ENCODE measurements at regions not wholly inside any gene's neighbourhood (a gene's known extent, or its start where the extent isn't known, plus 50 kb on each side); places are given as distances from the start of the nearest gene placed in this dataset.

DNA sequence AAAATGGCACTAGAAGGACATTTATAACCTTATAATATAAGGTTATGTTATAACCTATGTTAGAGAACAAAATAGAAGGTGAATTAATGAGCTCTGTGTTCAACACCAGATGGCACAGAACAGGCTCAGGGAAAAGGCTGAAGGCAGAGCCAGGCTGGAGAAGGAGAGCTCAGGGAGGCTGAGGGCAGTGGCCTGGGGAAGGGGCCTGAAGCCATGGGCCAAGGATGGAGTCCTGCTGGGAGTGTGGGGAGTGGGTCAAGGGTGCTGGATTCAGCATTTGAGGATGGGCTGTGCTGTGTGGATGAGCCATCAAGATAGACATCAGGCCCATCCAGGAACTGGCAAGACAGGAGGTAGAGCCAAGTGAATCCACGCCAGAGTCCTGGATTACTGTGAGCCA is 218.8 kb downstream of the ZNF248 start:
- no peak for DNase-seq (ENCODE audit: low spot score in 2 of 2)

GRCh38 chr10:37634351-37634880 is 223.0 kb downstream of the ZNF248 start:
- TF ChIP-seq, protein P1, sequence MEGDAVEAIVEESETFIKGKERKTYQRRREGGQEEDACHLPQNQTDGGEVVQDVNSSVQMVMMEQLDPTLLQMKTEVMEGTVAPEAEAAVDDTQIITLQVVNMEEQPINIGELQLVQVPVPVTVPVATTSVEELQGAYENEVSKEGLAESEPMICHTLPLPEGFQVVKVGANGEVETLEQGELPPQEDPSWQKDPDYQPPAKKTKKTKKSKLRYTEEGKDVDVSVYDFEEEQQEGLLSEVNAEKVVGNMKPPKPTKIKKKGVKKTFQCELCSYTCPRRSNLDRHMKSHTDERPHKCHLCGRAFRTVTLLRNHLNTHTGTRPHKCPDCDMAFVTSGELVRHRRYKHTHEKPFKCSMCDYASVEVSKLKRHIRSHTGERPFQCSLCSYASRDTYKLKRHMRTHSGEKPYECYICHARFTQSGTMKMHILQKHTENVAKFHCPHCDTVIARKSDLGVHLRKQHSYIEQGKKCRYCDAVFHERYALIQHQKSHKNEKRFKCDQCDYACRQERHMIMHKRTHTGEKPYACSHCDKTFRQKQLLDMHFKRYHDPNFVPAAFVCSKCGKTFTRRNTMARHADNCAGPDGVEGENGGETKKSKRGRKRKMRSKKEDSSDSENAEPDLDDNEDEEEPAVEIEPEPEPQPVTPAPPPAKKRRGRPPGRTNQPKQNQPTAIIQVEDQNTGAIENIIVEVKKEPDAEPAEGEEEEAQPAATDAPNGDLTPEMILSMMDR (IDR thresholded peaks at IDR 0.05) = no peak
- TF ChIP-seq POLR2A (IDR thresholded peaks at IDR 0.05) = no peak
- intact Hi-C loops (cut with DNase I; ENCODE audit: low total_unique reads) = no loop called here
- no peak overlapping the region for H3K4me3 ChIP-seq (ENCODE audit: low read depth, poor library complexity, severe bottlenecking)
- no peak for DNase-seq (ENCODE audit: low spot score in 2 of 2)
- 78 to 89% methylated on average over 14 of the region's 20 CpGs for WGBS, 2 donors

More for the DNA sequence above, 218.8 kb downstream of the ZNF248 start:
- H3K4me3 ChIP-seq (ENCODE audit: low read depth, poor library complexity, severe bottlenecking) = no peak overlapping the region
- intact Hi-C loops (cut with DNase I; ENCODE audit: low total_unique reads) = no loop called here
- 35 to 94% methylated on average over 1 of the region's 1 CpG for WGBS, 2 donors
- TF ChIP-seq, protein P1 (IDR thresholded peaks at IDR 0.05) = no peak
- no peak for TF ChIP-seq POLR2A (IDR thresholded peaks at IDR 0.05)

DNA sequence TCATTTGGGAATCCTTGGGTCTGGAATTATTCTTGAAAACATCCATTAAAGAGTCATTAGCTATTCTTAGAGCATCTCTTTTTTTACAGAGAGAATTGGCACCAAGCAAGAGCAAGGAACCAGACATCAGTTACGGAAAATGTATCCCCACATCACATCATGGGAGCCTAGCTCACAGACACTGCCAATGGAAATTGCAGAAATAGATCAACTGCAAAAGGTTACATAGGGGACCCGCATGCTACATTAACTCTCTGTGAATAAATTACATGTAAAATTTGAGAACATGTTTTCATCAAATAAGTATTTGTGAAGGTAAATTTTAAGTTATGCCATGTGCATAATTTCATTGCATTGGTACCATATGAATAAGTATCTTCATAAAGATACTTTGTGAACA is 224.8 kb downstream of the ZNF248 start:
- intact Hi-C loops (cut with DNase I; ENCODE audit: low total_unique reads) = no loop called here
- no peak for DNase-seq (ENCODE audit: low spot score in 2 of 2)
- WGBS, 2 donors = 67 to 84% methylated on average over 2 of the region's 2 CpGs
- H3K4me3 ChIP-seq (ENCODE audit: low read depth, poor library complexity, severe bottlenecking) = no peak overlapping the region
- TF ChIP-seq POLR2A (IDR thresholded peaks at IDR 0.05) = no peak
- TF ChIP-seq, protein P1 (IDR thresholded peaks at IDR 0.05) = no peak

- intact Hi-C loops (cut with DNase I; ENCODE audit: low total_unique reads) = no loop called here
- H3K4me3 ChIP-seq (ENCODE audit: low read depth, poor library complexity, severe bottlenecking) = no peak overlapping the region
- 78 to 80% methylated on average over 5 of the region's 5 CpGs for WGBS, 2 donors
- DNase-seq (ENCODE audit: low spot score in 2 of 2) = no peak
- TF ChIP-seq, protein P1 (IDR thresholded peaks at IDR 0.05) = no peak
These were observed 233.9 kb downstream of the ZNF248 start for GRCh38 chr10:37623506-37623905.

DNA sequence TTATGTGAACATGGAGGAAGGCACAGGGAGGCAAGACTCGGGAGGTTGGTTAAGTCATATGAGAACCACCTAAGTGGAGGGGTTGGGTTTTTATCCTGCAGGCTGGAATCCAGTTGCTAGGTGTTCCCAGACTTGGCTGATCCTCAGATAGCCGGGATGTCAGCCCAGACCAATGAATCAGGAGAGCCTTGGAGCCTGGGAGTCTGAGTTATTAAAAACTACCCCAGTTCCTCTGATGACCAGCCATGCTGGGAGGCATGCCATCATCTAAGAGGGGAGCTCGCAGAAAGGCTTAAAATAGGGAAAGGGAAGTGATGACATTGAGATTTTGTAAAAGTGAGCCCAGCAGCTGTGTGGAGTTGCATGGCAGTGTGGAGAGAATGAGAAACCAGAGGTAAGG is 238.1 kb downstream of the ZNF248 start:
- intact Hi-C loops (cut with DNase I; ENCODE audit: low total_unique reads) = no loop called here
- no peak overlapping the region for H3K4me3 ChIP-seq (ENCODE audit: low read depth, poor library complexity, severe bottlenecking)
- WGBS, 2 donors = 41% methylated on average over 3 of the region's 3 CpGs
- DNase-seq (ENCODE audit: low spot score in 2 of 2) = no peak
- TF ChIP-seq, protein P1 (IDR thresholded peaks at IDR 0.05) = no peak
- no peak for TF ChIP-seq POLR2A (IDR thresholded peaks at IDR 0.05)

DNA sequence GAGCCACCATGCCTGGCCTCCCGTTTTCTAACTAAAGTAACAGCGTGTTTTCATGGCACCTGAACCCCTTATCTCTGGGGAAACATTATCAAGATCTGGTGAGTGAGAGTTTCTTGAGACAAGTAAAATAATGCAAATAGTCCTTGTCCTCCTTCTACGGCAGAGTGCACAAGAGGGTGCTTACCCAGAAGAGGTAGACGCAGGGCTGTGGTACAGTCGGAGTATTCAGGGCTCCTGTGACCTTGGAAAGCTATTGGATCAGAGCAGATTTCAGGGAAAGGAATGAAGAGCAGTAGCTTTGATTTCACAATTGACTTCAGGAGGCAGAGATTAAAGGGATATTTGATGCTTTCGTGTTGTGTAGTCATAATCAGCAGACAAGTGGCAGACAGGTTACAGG is 269.1 kb downstream of the ZNF248 start:
- TF ChIP-seq POLR2A (IDR thresholded peaks at IDR 0.05) = no peak
- TF ChIP-seq, protein P1 (IDR thresholded peaks at IDR 0.05) = no peak
- no peak for DNase-seq (ENCODE audit: low spot score in 2 of 2)
- H3K4me3 ChIP-seq (ENCODE audit: low read depth, poor library complexity, severe bottlenecking) = no peak overlapping the region
- WGBS, 2 donors = 74 to 81% methylated on average over 6 of the region's 6 CpGs
- intact Hi-C loops (cut with DNase I; ENCODE audit: low total_unique reads) = no loop called here
